ENCODE measurements at regions not wholly inside any gene's neighbourhood (a gene's known extent, or its start where the extent isn't known, plus 50 kb on each side); places are given as distances from the start of the nearest gene placed in this dataset.
"Not testable (repeated sequence)": the region's sequence is repeated elsewhere in the genome, so short reads cannot be mapped to it uniquely, and the experiment has no call there.

DNA sequence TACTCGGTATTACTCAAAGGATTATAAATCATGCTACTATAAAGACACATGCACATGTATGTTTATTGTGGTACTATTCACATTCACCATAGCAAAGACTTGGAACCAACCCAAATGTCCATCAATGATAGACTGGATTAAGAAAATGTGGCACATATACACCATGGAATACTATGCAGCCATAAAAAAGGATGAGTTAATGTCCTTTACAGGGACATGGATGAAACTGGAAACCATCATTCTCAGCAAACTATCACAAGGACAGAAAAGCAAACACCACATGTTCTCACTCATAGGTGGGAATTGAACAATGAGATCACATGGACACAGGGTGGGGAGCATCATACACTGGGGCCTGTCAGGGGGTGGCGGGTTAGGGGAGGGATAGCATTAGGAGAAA is 130.5 kb upstream of the SLC1A3 start:
- POLR2A ChIA-PET; DNase-seq (ENCODE audit: low read depth, low spot score); H3K27me3 ChIP-seq (replicated peaks in 1 of 2; ENCODE audit: control insufficient read depth in 2 of 2, insufficient read depth in 2 of 2, low read length in 1 of 2); H3K4me3 ChIP-seq; CTCF ChIA-PET; H4K20me1 ChIP-seq (ENCODE audit: control insufficient read depth, insufficient read depth); H3K79me2 ChIP-seq (ENCODE audit: control insufficient read depth, insufficient read depth, low read length); ATAC-seq; intact Hi-C loops (cut with micrococcal nuclease; ENCODE audit: unreplicated experiment); H3K27ac ChIP-seq (ENCODE audit: control insufficient read depth, insufficient read depth); BruUV-seq (replicated peaks); in situ Hi-C loops (cut with MboI); H3K4me1 ChIP-seq (ENCODE audit: control insufficient read depth, insufficient read depth, low read length); H3K9ac ChIP-seq (ENCODE audit: control insufficient read depth, insufficient read depth, low read length); FAIRE-seq; H3K9me3 ChIP-seq (replicated peaks; ENCODE audit: control insufficient read depth, insufficient read depth, low read length); H3K4me2 ChIP-seq (ENCODE audit: control insufficient read depth, insufficient read depth); RAD21 ChIA-PET (ENCODE audit: unreplicated experiment); H3K36me3 ChIP-seq (ENCODE audit: control insufficient read depth in 2 of 2, insufficient read depth in 2 of 2, low read length in 1 of 2); H2AFZ ChIP-seq (ENCODE audit: control insufficient read depth, low read depth, low read length); SMC1A ChIA-PET (ENCODE audit: uncharacterized antibody, unreplicated experiment): not testable (repeated sequence)
- 41% methylated on average over 2 of the region's 2 CpGs for WGBS (ENCODE audit: insufficient coverage, insufficient replicate concordance, low lambda C conversion rate, missing lambda C conversion rate)

- no peak for TF ChIP-seq EZH2 (IDR thresholded peaks at IDR 0.05; ENCODE audit: borderline replicate concordance, control insufficient read depth, low read depth, low read length)
- no peak for TF ChIP-seq GATAD2B (conservative IDR thresholded peaks at IDR 0.05; ENCODE audit: low read depth)
- no peak for TF ChIP-seq RAD51 (IDR thresholded peaks at IDR 0.05)
- no peak for TF ChIP-seq ZBTB40 (IDR thresholded peaks at IDR 0.05; ENCODE audit: borderline replicate concordance)
- TF ChIP-seq KLF5 (IDR thresholded peaks at IDR 0.05; ENCODE audit: partially characterized antibody), result no peak
- no peak for TF ChIP-seq CHD4 (IDR thresholded peaks at IDR 0.05)
- TF ChIP-seq CREB1 (IDR thresholded peaks at IDR 0.05; ENCODE audit: low read depth), result no peak
- TF ChIP-seq NR2C1 (IDR thresholded peaks at IDR 0.05), result no peak
- no peak for TF ChIP-seq FOXM1 (IDR thresholded peaks at IDR 0.05; ENCODE audit: low read depth, low read length)
- no peak for TF ChIP-seq SIX5 (IDR thresholded peaks at IDR 0.05; ENCODE audit: low read depth, low read length, severe bottlenecking)
- in situ Hi-C loops (cut with MboI), result no loop called here
- H3K9me3 ChIP-seq (replicated peaks; ENCODE audit: control insufficient read depth, insufficient read depth, low read length), result no peaks in the 10 kb centered on the region
- no peaks in the 10 kb centered on the region for H3K27me3 ChIP-seq (replicated peaks in 1 of 2; ENCODE audit: control insufficient read depth in 2 of 2, insufficient read depth in 2 of 2, low read length in 1 of 2)
- no peak overlapping the region for H2AFZ ChIP-seq (ENCODE audit: control insufficient read depth, low read depth, low read length)
- FAIRE-seq, result no peak
- BruUV-seq (replicated peaks), result no TSS peak
- no peaks in the 10 kb centered on the region for H3K36me3 ChIP-seq (ENCODE audit: control insufficient read depth in 2 of 2, insufficient read depth in 2 of 2, low read length in 1 of 2)
- no peaks in the 10 kb centered on the region for H4K20me1 ChIP-seq (ENCODE audit: control insufficient read depth, insufficient read depth)
- ATAC-seq, result no peak
- H3K4me2 ChIP-seq (ENCODE audit: control insufficient read depth, insufficient read depth), result no peak overlapping the region
- intact Hi-C loops (cut with micrococcal nuclease; ENCODE audit: unreplicated experiment), result no loop called here
- H3K27ac ChIP-seq (ENCODE audit: control insufficient read depth, insufficient read depth), result no peak overlapping the region
- H3K79me2 ChIP-seq (ENCODE audit: control insufficient read depth, insufficient read depth, low read length), result no peaks in the 10 kb centered on the region
- DNase-seq (ENCODE audit: low read depth, low spot score), result no peak
- H3K4me1 ChIP-seq (ENCODE audit: control insufficient read depth, insufficient read depth, low read length), result no peaks in the 10 kb centered on the region
- no peak overlapping the region for H3K9ac ChIP-seq (ENCODE audit: control insufficient read depth, insufficient read depth, low read length)
- WGBS (ENCODE audit: insufficient coverage, insufficient replicate concordance, low lambda C conversion rate, missing lambda C conversion rate), result 42% methylated on average over 7 of the region's 7 CpGs
- ChIA-PET SMC1A (ENCODE audit: uncharacterized antibody, unreplicated experiment) (no interaction called here), POLR2A (no interaction called here), RAD21 (ENCODE audit: unreplicated experiment) (no interaction called here), CTCF (no interaction called here)
- no peak overlapping the region for H3K4me3 ChIP-seq
Observed at GRCh38 chr5:36478646-36479317, 127.6 kb upstream of the SLC1A3 start.
